Tibial nerve (tissue), 4 donors: ENCODE measurements at regions not wholly inside any gene's neighbourhood (a gene's known extent, or its start where the extent isn't known, plus 50 kb on each side); places are given as distances from the start of the nearest gene placed in this dataset.

Source experiments
- DNase-seq, 2 donors: peaks; one replicate each; pipeline ENCODE4 v3.0.0-alpha.2; 2019; ENCODE audit warnings: low spot score in 2 of 2
- H3K27ac ChIP-seq, 4 donors: fragments of 200-600 bp; sonication (generic) in 3 of 4; one replicate each; pipeline ENCODE4 v1.5.1; 2017 to 2019; ENCODE audit warnings: mild to moderate bottlenecking in 1 of 4
- H3K27me3 ChIP-seq, 2 donors: fragments of 200-600 bp; sonication (generic) in 1 of 2; one replicate each; pipeline versions ENCODE4 v1.5.1 to v1.6.0; 2017 to 2019
- H3K36me3 ChIP-seq, 3 donors: fragments of 200-600 bp; sonication (generic); one replicate each; pipeline ENCODE4 v1.5.1; 2018 to 2019
- H3K4me1 ChIP-seq, 4 donors: fragments of 200-600 bp; sonication (generic) in 3 of 4; one replicate each; pipeline ENCODE4 v1.5.1; 2017 to 2019
- H3K4me3 ChIP-seq, 4 donors: fragments of 200-600 bp; sonication (generic) in 3 of 4; one replicate each; pipeline ENCODE4 v1.5.1; 2017 to 2019; ENCODE audit warnings: mild to moderate bottlenecking in 1 of 4, moderate library complexity in 1 of 4
- H3K9me3 ChIP-seq, 4 donors: fragments of 200-600 bp; sonication (generic) in 3 of 4; one replicate each; pipeline ENCODE4 v1.5.1; 2017 to 2019
- EP300 ChIP-seq, 2 donors: sonication (generic); formaldehyde crosslinking; IDR thresholded peaks; one replicate each; pipeline ENCODE4 v1.6.1; 2017; ENCODE audit warnings: antibody characterized with exemption in 2 of 2, mild to moderate bottlenecking in 1 of 2
- POLR2A ChIP-seq, 2 donors: fragments of 450-650 bp; IDR thresholded peaks; one replicate each; pipeline ENCODE4 v1.6.1; 2017; ENCODE audit warnings: antibody characterized with exemption in 2 of 2, mild to moderate bottlenecking in 2 of 2, moderate library complexity in 2 of 2
- WGBS, 2 donors: methylation state at CpG; one replicate each; pipeline ENCODE4 v1.1.5; 2018; 5-methylcytosine and 5-hydroxymethylcytosine counted together
- TF ChIP-seq, protein P1 (sequence below), 5 experiments: fragments of 200-600 bp in 3 of 5; fragments of 450-650 bp in 2 of 5; sonication (generic) in 3 of 5; IDR thresholded peaks; one replicate each; pipeline ENCODE4 v1.5.1; 2016 to 2019; ENCODE audit warnings: antibody characterized with exemption in 5 of 5, mild to moderate bottlenecking in 3 of 5, moderate library complexity in 2 of 5

DNA sequence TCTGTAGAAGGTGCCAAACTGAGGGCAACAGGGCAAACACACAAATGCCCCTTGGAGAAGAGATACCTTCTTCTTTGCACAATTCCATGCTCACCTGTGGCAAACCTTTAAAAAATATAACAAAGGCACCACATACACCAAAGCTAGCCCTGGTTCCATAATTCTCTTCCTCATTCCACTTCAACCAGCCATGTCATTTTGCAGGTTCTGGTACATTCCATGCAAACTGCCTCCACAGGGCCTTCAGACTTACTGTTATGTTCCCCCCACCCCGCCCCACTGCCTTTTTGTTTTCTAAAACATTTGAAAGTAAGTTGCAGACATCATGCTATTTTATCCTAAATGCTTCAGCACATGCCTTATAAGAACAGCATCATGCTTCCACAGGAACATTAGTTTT is 269.0 kb downstream of the NSUN3 start:
- no peaks in the 10 kb centered on the region for H3K4me1 ChIP-seq
- no peaks in the 10 kb centered on the region for H3K27me3 ChIP-seq
- 86 to 88% methylated on average over 1 of the region's 1 CpG for WGBS, 2 donors
- no peak overlapping the region for H3K27ac ChIP-seq
- H3K36me3 ChIP-seq: no peaks in the 10 kb centered on the region
- DNase-seq: no peak
- no peaks in the 10 kb centered on the region for H3K9me3 ChIP-seq
- no peak for TF ChIP-seq POLR2A (IDR thresholded peaks at IDR 0.05)
- TF ChIP-seq EP300 (IDR thresholded peaks at IDR 0.05): no peak
- TF ChIP-seq, protein P1, sequence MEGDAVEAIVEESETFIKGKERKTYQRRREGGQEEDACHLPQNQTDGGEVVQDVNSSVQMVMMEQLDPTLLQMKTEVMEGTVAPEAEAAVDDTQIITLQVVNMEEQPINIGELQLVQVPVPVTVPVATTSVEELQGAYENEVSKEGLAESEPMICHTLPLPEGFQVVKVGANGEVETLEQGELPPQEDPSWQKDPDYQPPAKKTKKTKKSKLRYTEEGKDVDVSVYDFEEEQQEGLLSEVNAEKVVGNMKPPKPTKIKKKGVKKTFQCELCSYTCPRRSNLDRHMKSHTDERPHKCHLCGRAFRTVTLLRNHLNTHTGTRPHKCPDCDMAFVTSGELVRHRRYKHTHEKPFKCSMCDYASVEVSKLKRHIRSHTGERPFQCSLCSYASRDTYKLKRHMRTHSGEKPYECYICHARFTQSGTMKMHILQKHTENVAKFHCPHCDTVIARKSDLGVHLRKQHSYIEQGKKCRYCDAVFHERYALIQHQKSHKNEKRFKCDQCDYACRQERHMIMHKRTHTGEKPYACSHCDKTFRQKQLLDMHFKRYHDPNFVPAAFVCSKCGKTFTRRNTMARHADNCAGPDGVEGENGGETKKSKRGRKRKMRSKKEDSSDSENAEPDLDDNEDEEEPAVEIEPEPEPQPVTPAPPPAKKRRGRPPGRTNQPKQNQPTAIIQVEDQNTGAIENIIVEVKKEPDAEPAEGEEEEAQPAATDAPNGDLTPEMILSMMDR (IDR thresholded peaks at IDR 0.05): no peak
- H3K4me3 ChIP-seq: no peak overlapping the region

DNA sequence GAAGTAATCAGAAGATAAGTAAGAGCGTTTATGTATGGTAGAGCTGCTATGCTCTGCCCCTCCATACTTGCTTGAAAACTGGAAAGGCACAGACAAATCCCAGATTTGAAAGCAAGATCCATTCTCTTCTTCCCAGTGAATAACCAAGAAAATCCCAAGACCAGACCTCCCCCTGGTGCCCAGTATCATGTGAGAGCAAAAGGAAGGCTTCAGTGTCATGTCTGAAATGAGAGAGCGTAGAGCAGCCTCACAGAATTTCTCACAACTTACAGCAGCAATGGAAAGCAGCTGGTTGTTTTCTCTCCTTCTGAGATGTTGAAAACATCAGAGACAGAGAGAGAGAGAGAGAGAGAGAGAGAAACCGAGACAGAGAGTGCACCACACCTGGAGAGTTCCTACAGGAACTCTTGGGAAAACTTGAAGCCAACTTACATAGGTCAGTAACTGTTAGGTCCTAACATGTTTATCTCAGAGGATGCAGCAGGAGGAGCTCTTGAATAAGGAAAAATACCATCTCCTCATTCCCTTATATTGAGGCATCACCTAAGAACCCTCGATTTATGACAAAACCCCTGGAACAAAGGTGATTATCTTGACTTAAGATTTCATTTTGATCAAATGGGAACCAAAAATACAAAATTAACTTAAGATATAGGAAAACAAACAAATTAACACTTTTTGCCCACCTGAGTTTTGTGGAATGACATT is 273.3 kb downstream of the NSUN3 start:
- no peak for DNase-seq
- Histone ChIP-seq H3K27me3 (no peaks in the 10 kb centered on the region), H3K27ac (no peak overlapping the region), H3K9me3 (no peaks in the 10 kb centered on the region), H3K4me1 (no peaks in the 10 kb centered on the region), H3K4me3 (no peak overlapping the region), H3K36me3 (no peaks in the 10 kb centered on the region)
- TF ChIP-seq, protein P1 (IDR thresholded peaks at IDR 0.05): peak in 4 of 5 experiments; percentile 19 to 52 (median 33)
- TF ChIP-seq POLR2A (IDR thresholded peaks at IDR 0.05) (no peak), EP300 (IDR thresholded peaks at IDR 0.05) (no peak)
- WGBS, 2 donors: 35 to 49% methylated on average over 4 of the region's 4 CpGs

DNA sequence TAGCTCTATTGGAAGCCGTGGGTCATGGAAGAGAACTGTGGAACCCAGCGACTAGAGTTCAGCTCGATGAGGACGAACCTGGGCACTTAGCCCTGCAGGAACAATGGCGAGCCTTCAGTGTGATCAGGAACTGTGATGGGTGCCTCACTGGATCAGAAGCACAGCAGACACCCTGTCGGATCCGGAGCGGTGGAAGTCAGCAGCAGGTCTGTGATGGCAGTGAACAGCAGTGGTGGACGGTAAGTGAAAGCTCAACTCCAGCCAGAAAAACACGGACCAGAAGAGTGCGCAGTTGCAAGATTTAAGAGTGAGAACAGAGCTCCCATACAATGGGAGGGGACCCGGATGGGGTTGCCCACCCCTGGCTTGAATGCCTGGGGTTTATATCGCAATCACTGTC is 282.2 kb downstream of the NSUN3 start:
- Histone ChIP-seq H3K27me3 (no peaks in the 10 kb centered on the region), H3K9me3 (no peaks in the 10 kb centered on the region), H3K4me3 (no peak overlapping the region), H3K36me3 (no peaks in the 10 kb centered on the region), H3K4me1 (no peaks in the 10 kb centered on the region), H3K27ac (no peak overlapping the region)
- no peak for TF ChIP-seq POLR2A (IDR thresholded peaks at IDR 0.05)
- TF ChIP-seq, protein P1 (IDR thresholded peaks at IDR 0.05): no peak
- no peak for TF ChIP-seq EP300 (IDR thresholded peaks at IDR 0.05)
- no peak for DNase-seq
- 95 to 96% methylated on average over 13 of the region's 13 CpGs for WGBS, 2 donors

DNA sequence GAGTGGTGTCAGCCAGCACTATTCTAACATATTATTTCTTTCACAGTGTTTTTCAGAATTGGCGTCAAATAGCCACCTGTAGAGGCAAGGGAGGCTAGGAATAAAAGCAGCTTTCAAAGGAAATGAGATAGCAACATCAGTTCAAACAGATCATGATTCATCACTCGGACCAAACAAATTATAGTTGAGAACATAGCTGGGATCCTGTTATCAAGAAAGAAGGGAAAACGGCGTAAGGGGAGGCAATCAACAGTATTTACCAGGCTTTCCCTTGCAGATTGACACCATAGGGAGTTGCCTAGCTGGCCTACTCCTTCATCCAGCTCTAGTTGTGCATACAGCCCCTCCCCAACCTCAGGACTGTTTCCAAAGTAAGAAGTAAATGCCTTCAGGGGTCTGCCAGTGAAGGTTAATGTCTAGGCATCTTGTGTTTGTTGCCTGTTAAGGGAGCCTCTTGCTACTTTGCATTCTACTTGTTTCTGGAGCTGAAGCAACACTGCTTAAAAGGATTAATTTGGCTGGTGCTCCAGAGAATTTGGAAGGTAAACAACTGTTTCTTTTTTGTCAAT is 286.5 kb downstream of the NSUN3 start:
- Histone ChIP-seq H3K36me3 (no peaks in the 10 kb centered on the region), H3K4me3 (no peak overlapping the region), H3K27me3 (no peaks in the 10 kb centered on the region), H3K27ac (no peak overlapping the region), H3K9me3 (no peaks in the 10 kb centered on the region), H3K4me1 (no peaks in the 10 kb centered on the region)
- no peak for TF ChIP-seq POLR2A (IDR thresholded peaks at IDR 0.05)
- no peak for DNase-seq
- WGBS, 2 donors: 83 to 91% methylated on average over 4 of the region's 4 CpGs

DNA sequence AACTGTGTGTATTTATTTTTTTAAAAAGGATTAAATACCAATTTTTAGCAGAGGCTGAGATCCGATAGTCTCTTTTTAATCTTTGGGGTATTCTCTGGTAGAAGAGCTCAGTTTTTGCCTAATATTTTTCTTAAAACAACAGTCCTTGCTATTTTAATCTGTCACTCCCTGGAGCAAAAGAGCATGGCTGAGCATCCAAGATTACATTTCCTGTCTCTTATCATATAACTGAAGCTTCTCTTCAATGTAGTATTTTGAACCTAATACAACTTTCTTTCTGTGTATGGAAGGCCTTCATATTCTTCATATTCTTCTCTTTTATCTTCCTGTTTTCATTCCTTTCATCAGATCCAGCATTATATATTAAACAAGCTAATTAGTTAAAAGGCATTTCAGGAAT is 293.7 kb downstream of the NSUN3 start:
- Histone ChIP-seq H3K4me3 (no peak overlapping the region), H3K36me3 (no peaks in the 10 kb centered on the region), H3K9me3 (no peaks in the 10 kb centered on the region), H3K4me1 (peaks cover 0 to 9% (median 0%) of the 10 kb centered on the region in 4 donors), H3K27me3 (no peaks in the 10 kb centered on the region), H3K27ac (no peak overlapping the region)
- TF ChIP-seq, protein P1 (IDR thresholded peaks at IDR 0.05): no peak
- TF ChIP-seq EP300 (IDR thresholded peaks at IDR 0.05) (no peak), POLR2A (IDR thresholded peaks at IDR 0.05) (no peak)
- no peak for DNase-seq
- WGBS, 2 donors: 60 to 72% methylated on average over 1 of the region's 1 CpG
